Right lobe of liver (tissue), 4 donors: ENCODE measurements at regions not wholly inside any gene's neighbourhood (a gene's known extent, or its start where the extent isn't known, plus 50 kb on each side); places are given as distances from the start of the nearest gene placed in this dataset.

ENCODE experiments used
- CTCF ChIP-seq, 4 donors: fragments of 200-600 bp in 3 of 4; fragments of 450-650 bp in 1 of 4; IDR thresholded peaks; one replicate each; pipeline versions ENCODE4 v1.5.1 to v1.8.0; 2016 to 2022; ENCODE audit warnings: antibody characterized with exemption in 4 of 4, mild to moderate bottlenecking in 2 of 4
- POLR2A ChIP-seq: fragments of 450-650 bp; IDR thresholded peaks from one replicate; pipeline ENCODE4 v1.6.1; 2017; ENCODE audit warnings: antibody characterized with exemption, mild to moderate bottlenecking
- donor health status: DM: no; HTN: no; CAD: no.
- donor health status: DM: no; HTN: no; CAD: no.
- donor health status: DM: no; HTN: yes; CAD: no.

DNA sequence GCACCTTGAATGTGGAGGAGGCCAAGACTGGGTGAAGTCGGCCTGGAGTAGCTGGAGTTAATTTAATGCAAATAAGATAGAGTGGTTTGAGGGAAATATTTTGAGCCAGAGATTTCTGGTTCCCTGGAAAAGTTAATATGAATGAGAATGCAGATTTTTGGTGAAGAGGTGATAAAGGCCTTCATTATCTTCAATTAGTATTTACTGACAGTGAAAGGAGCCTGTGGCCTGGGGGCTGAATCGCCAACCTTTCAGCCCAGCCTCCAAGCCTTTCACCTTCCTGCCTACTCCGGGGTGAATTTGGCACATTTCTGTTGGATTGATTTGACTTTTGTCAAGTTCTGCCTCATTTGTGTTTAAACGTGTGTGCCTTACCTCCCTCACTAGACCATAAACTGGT, 147.8 kb downstream of the SOX2 start:
- TF ChIP-seq POLR2A (no peak), CTCF (IDR thresholded peaks at IDR 0.05) (no peak)
